ENCODE measurements at regions not wholly inside any gene's neighbourhood (a gene's known extent, or its start where the extent isn't known, plus 50 kb on each side); places are given as distances from the start of the nearest gene placed in this dataset.
A peak's percentile ranks its signal among the peaks of the same experiment; 100 is the strongest.

- no peaks in the 10 kb centered on the region for H3K27me3 Mint-ChIP-seq (ENCODE audit: unreplicated experiment)
Measured at GRCh38 chr10:61000769-61001730, 57.1 kb upstream of the RHOBTB1 start.

GRCh38 chr10:60998932-60999331, 54.9 kb upstream of the RHOBTB1 start:
- no peaks in the 10 kb centered on the region for H3K4me1 Mint-ChIP-seq (ENCODE audit: low read depth, unreplicated experiment)
- no peaks in the 10 kb centered on the region for H3K36me3 Mint-ChIP-seq (ENCODE audit: unreplicated experiment)
- H3K27me3 Mint-ChIP-seq (ENCODE audit: unreplicated experiment) = no peaks in the 10 kb centered on the region
- H3K9me3 Mint-ChIP-seq (ENCODE audit: unreplicated experiment) = no peaks in the 10 kb centered on the region
- no peak for TF ChIP-seq CTCF (IDR thresholded peaks at IDR 0.05; ENCODE audit: partially characterized antibody, unreplicated experiment)
- no peak overlapping the region for H3K4me3 Mint-ChIP-seq (ENCODE audit: unreplicated experiment)
- no peak for DNase-seq
- H3K27ac Mint-ChIP-seq (ENCODE audit: unreplicated experiment) = no peak overlapping the region

More at GRCh38 chr10:61000769-61001730, 57.1 kb upstream of the RHOBTB1 start:
- DNase-seq = peak; percentile 58
- Mint-ChIP-seq H3K9me3 (ENCODE audit: unreplicated experiment) (no peaks in the 10 kb centered on the region), H3K4me1 (ENCODE audit: low read depth, unreplicated experiment) (no peaks in the 10 kb centered on the region), H3K4me3 (ENCODE audit: unreplicated experiment) (peak overlapping the region; percentile 93), H3K27ac (ENCODE audit: unreplicated experiment) (no peak overlapping the region), H3K36me3 (ENCODE audit: unreplicated experiment) (no peaks in the 10 kb centered on the region)
- TF ChIP-seq CTCF (IDR thresholded peaks at IDR 0.05; ENCODE audit: partially characterized antibody, unreplicated experiment) = no peak

- H3K4me3 Mint-ChIP-seq (ENCODE audit: unreplicated experiment) = no peak overlapping the region
- H3K36me3 Mint-ChIP-seq (ENCODE audit: unreplicated experiment) = no peaks in the 10 kb centered on the region
- no peaks in the 10 kb centered on the region for H3K27me3 Mint-ChIP-seq (ENCODE audit: unreplicated experiment)
- H3K9me3 Mint-ChIP-seq (ENCODE audit: unreplicated experiment) = no peaks in the 10 kb centered on the region
- no peak for TF ChIP-seq CTCF (IDR thresholded peaks at IDR 0.05; ENCODE audit: partially characterized antibody, unreplicated experiment)
- no peak for DNase-seq
- H3K4me1 Mint-ChIP-seq (ENCODE audit: low read depth, unreplicated experiment) = no peaks in the 10 kb centered on the region
- H3K27ac Mint-ChIP-seq (ENCODE audit: unreplicated experiment) = no peak overlapping the region
Measured at GRCh38 chr10:60994128-60994527, 50.1 kb upstream of the RHOBTB1 start.
